SK-N-SH (cell line): ENCODE measurements at regions not wholly inside any gene's neighbourhood (a gene's known extent, or its start where the extent isn't known, plus 50 kb on each side); places are given as distances from the start of the nearest gene placed in this dataset.

Source experiments
- CTCF ChIA-PET: fragments of 300-600, 350-600 bp; formaldehyde crosslinking; extraction: SDS; loops from one replicate; lab custom pipeline; 2021; lab: Yijun Ruan, JAX
- POLR2A ChIA-PET: fragments of 350-600 bp; sonication (Branson Sonifier 250); formaldehyde crosslinking; extraction: SDS; loops from one replicate; lab custom pipeline; 2020; ENCODE audit warnings: antibody characterized with exemption, inconsistent platforms; lab: Yijun Ruan, JAX
- DNase-seq: peaks from one replicate; pipeline ENCODE4 v3.0.0; 2012
- H2AFZ ChIP-seq: fragments of 200-600 bp; sonication (generic); 2 replicates; pipeline ENCODE4 v1.8.1; 2016; ENCODE audit warnings: antibody characterized with exemption, mild to moderate bottlenecking, low read depth
- H3F3A ChIP-seq: fragments of 200-600 bp; sonication (generic); replicated peaks from 2 replicates; pipeline ENCODE3; 2016; ENCODE audit warnings: antibody characterized with exemption, mild to moderate bottlenecking; ENCODE audit not compliant: insufficient read depth
- H3K27ac ChIP-seq, 2 experiments: fragments of 200-500 bp in 1 of 2; fragments of 200-600 bp in 1 of 2; sonication (Bioruptor generic) in 1 of 2; sonication (generic), shearing (Covaris generic) in 1 of 2; 2 replicates each; pipeline versions ENCODE4 v1.5.1 to v1.6.1; 2014 to 2016; ENCODE audit warnings: low read depth in 2 of 2, inconsistent platforms in 1 of 2, low read length in 1 of 2, mild to moderate bottlenecking in 1 of 2, mixed read lengths in 1 of 2
- H3K27me3 ChIP-seq: fragments of 200-600 bp; sonication (generic), shearing (Covaris generic); 2 replicates; pipeline ENCODE4 v1.6.1; 2016; ENCODE audit warnings: mixed run types; ENCODE audit not compliant: insufficient read depth
- H3K36me3 ChIP-seq, 2 experiments: fragments of 200-500 bp in 1 of 2; fragments of 200-600 bp in 1 of 2; sonication (Bioruptor generic) in 1 of 2; sonication (generic) in 1 of 2; replicated peaks in 1 of 2; 2 replicates each; pipeline versions ENCODE3 to v1.5.1; 2014 to 2016; ENCODE audit warnings: low read length in 1 of 2, mild to moderate bottlenecking in 1 of 2; ENCODE audit not compliant: insufficient read depth in 2 of 2, control insufficient read depth in 1 of 2
- H3K4me1 ChIP-seq, 2 experiments: fragments of 200-500 bp in 1 of 2; fragments of 200-600 bp in 1 of 2; sonication (Bioruptor generic) in 1 of 2; sonication (generic), shearing (Covaris generic) in 1 of 2; 2 replicates each; pipeline versions ENCODE4 v1.5.1 to v1.6.1; 2014 to 2016; ENCODE audit warnings: low read depth in 1 of 2, low read length in 1 of 2, mixed run types in 1 of 2; ENCODE audit not compliant: insufficient read depth in 2 of 2, control insufficient read depth in 1 of 2
- H3K4me2 ChIP-seq: fragments of 200-600 bp; sonication (generic), shearing (Covaris generic); 2 replicates; pipeline ENCODE4 v1.6.1; 2017; ENCODE audit warnings: mixed run types
- H3K4me3 ChIP-seq, 2 experiments: fragments of 200-500 bp in 1 of 2; fragments of 200-600 bp in 1 of 2; sonication (Bioruptor generic) in 1 of 2; sonication (generic), shearing (Covaris generic) in 1 of 2; 2 replicates each; pipeline versions ENCODE4 v1.5.1 to v1.8.1; 2014 to 2016; ENCODE audit warnings: low read depth in 2 of 2, inconsistent platforms in 1 of 2, low read length in 1 of 2, mild to moderate bottlenecking in 1 of 2, mixed read lengths in 1 of 2, moderate library complexity in 1 of 2
- H3K79me2 ChIP-seq: fragments of 200-600 bp; sonication (generic); 2 replicates; pipeline ENCODE4 v1.8.1; 2017; ENCODE audit warnings: mild to moderate bottlenecking; ENCODE audit not compliant: insufficient read depth
- H3K9ac ChIP-seq: fragments of 200-600 bp; sonication (generic); 2 replicates; pipeline ENCODE4 v1.6.1; 2017; ENCODE audit warnings: mixed run types
- H3K9me2 ChIP-seq: fragments of 200-600 bp; sonication (generic); 2 replicates; pipeline ENCODE4 v1.6.1; 2017; ENCODE audit warnings: mixed run types
- H3K9me3 ChIP-seq: fragments of 200-600 bp; sonication (generic); 2 replicates; pipeline ENCODE4 v1.6.1; 2017; ENCODE audit warnings: mixed run types, mild to moderate bottlenecking, moderate library complexity
- H4K20me1 ChIP-seq: fragments of 200-600 bp; sonication (generic); 2 replicates; pipeline ENCODE4 v1.6.1; 2017; ENCODE audit warnings: mild to moderate bottlenecking, mixed run types; ENCODE audit not compliant: insufficient read depth
- CHD2 ChIP-seq: fragments of 150-350 bp; IDR thresholded peaks from 2 replicates; pipeline ENCODE4 v1.6.1; 2018; ENCODE audit warnings: low read length; ENCODE audit not compliant: partially characterized antibody
- CTCF ChIP-seq: fragments of 200-600 bp; sonication (generic); IDR thresholded peaks from 2 replicates; pipeline ENCODE4 v1.6.1; 2017; ENCODE audit warnings: antibody characterized with exemption, mild to moderate bottlenecking, moderate library complexity
- EP300 ChIP-seq, 2 experiments: IDR thresholded peaks; 2 replicates each; pipeline versions ENCODE4 v1.4.0 to v1.6.1; 2012; ENCODE audit warnings: borderline replicate concordance in 1 of 2, low read depth in 1 of 2, low read length in 1 of 2
- FOXJ3 ChIP-seq: sonication (generic); formaldehyde crosslinking; IDR thresholded peaks from 2 replicates; pipeline ENCODE4 v1.5.1; 2020; ENCODE audit warnings: mild to moderate bottlenecking, missing genetic modification reagents
- GABPA ChIP-seq: IDR thresholded peaks from 2 replicates; pipeline ENCODE4 v1.4.0; 2012; ENCODE audit warnings: low read depth, mild to moderate bottlenecking
- NFIC ChIP-seq: IDR thresholded peaks from 2 replicates; pipeline ENCODE4 v1.4.0; 2012; ENCODE audit warnings: borderline replicate concordance
- PBX3 ChIP-seq: IDR thresholded peaks from 2 replicates; pipeline ENCODE4; 2012
- RAD21 ChIP-seq: IDR thresholded peaks from 2 replicates; pipeline ENCODE4 v1.6.1; 2012; ENCODE audit warnings: mild to moderate bottlenecking, low read length
- RCOR1 ChIP-seq: fragments of 150-350 bp; IDR thresholded peaks from 2 replicates; pipeline ENCODE4 v1.6.1; 2017; ENCODE audit warnings: antibody characterized with exemption, low read length
- RXRA ChIP-seq: IDR thresholded peaks from 2 replicates; pipeline ENCODE4 v1.4.0; 2012; ENCODE audit warnings: low read depth, mild to moderate bottlenecking, borderline replicate concordance
- TAF1 ChIP-seq: IDR thresholded peaks from 2 replicates; pipeline ENCODE4 v1.6.1; 2012; ENCODE audit warnings: low read depth, mild to moderate bottlenecking, low read length, moderate library complexity, borderline replicate concordance
- USF2 ChIP-seq: fragments of 150-350 bp; IDR thresholded peaks from 2 replicates; pipeline ENCODE4 v1.6.1; 2017; ENCODE audit warnings: antibody characterized with exemption, low read length, low read depth, borderline replicate concordance
- ZBTB33 ChIP-seq: IDR thresholded peaks from 2 replicates; pipeline ENCODE4 v1.4.0; 2012; ENCODE audit warnings: low read depth, borderline replicate concordance
- WGBS: methylation state at CpG from one replicate; pipeline ENCODE4 v1.1.6; 2017; ENCODE audit warnings: low lambda C conversion rate; 5-methylcytosine and 5-hydroxymethylcytosine counted together
- TF ChIP-seq, protein P1 (sequence below): IDR thresholded peaks from 2 replicates; pipeline ENCODE4 v1.6.1; 2012; ENCODE audit warnings: mild to moderate bottlenecking, low read depth, low read length, moderate library complexity

DNA sequence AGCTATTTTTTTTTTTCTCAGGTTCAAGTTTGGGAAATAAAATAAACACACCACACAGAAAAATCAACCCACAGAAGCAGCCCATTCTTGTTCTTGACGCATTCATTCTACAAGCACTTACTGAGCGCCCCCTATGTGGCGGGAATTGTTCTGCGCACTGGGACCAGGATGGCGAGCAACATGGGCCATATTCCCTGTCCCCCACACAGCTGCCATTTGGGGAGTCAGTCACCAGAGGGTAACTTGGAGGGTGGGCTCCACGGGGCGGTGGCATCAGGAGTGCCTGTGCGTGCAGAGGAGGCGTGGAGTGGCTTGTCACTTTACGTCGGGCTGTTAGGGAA lies 185.0 kb upstream of the PDE10A start:
- Histone ChIP-seq H3K79me2 (no peaks in the 10 kb centered on the region), H3K9me3 (no peaks in the 10 kb centered on the region; the same call in 1 of the 2 replicates), H3K36me3 (no peaks in the 10 kb centered on the region), H3K4me3 (no peak overlapping the region), H3K4me1 (no peaks in the 10 kb centered on the region; a peak in 1 of 4 replicates), H3K9me2 (no peaks in the 10 kb centered on the region), H3K4me2 (no peak overlapping the region), H3K9ac (no peak overlapping the region), H3K27me3 (no peaks in the 10 kb centered on the region), H4K20me1 (no peaks in the 10 kb centered on the region), H3F3A (no peaks in the 10 kb centered on the region), H2AFZ (no peak overlapping the region), H3K27ac (no peak overlapping the region)
- POLR2A ChIA-PET: no interaction called here
- TF ChIP-seq CTCF: 0 out of 2 replicates have a peak, but pooled peaks have one; percentile 9
- no peak for TF ChIP-seq TAF1
- CTCF ChIA-PET: interaction anchor here (0.6 to 4.4 kb wide), 4 partner anchors 64 to 421 kb away, joined by 3 to 41 read pairs (median 3); no protein-coding TSS in a partner anchor
- 76% methylated on average over 7 of the region's 11 CpGs for WGBS
- no peak for DNase-seq

GRCh38 chr6:165847407-165848085 lies 184.5 kb upstream of the PDE10A start:
- H3K9ac ChIP-seq: no peak overlapping the region
- 75% methylated on average over 14 of the region's 14 CpGs for WGBS
- H3F3A ChIP-seq: no peaks in the 10 kb centered on the region
- ChIA-PET CTCF (interaction anchor here (0.6 to 4.4 kb wide), 4 partner anchors 63 to 421 kb away, joined by 3 to 41 read pairs (median 3); no protein-coding TSS in a partner anchor), POLR2A (no interaction called here)
- no peaks in the 10 kb centered on the region; a peak in 1 of 4 replicates for H3K4me1 ChIP-seq
- H3K9me3 ChIP-seq: no peaks in the 10 kb centered on the region; the same call in 1 of the 2 replicates
- no peak overlapping the region for H2AFZ ChIP-seq
- no peak overlapping the region for H3K4me3 ChIP-seq
- no peaks in the 10 kb centered on the region for H3K27me3 ChIP-seq
- no peaks in the 10 kb centered on the region for H4K20me1 ChIP-seq
- no peak overlapping the region for H3K4me2 ChIP-seq
- no peak for DNase-seq
- H3K27ac ChIP-seq: no peak overlapping the region
- no peaks in the 10 kb centered on the region for H3K9me2 ChIP-seq
- no peaks in the 10 kb centered on the region for H3K36me3 ChIP-seq
- no peaks in the 10 kb centered on the region for H3K79me2 ChIP-seq
- TF ChIP-seq NFIC (no peak), ZBTB33 (no peak), PBX3 (no peak), GABPA (no peak), CHD2 (no peak), FOXJ3 (CRISPR knock-in tag) (no peak), RCOR1 (no peak), USF2 (no peak), RAD21 (no peak), RXRA (no peak), EP300 (IDR thresholded peaks at IDR 0.05; ENCODE audit: borderline replicate concordance in 1 of 2, low read depth in 1 of 2, low read length in 1 of 2) (no peak)
- TF ChIP-seq, protein P1, sequence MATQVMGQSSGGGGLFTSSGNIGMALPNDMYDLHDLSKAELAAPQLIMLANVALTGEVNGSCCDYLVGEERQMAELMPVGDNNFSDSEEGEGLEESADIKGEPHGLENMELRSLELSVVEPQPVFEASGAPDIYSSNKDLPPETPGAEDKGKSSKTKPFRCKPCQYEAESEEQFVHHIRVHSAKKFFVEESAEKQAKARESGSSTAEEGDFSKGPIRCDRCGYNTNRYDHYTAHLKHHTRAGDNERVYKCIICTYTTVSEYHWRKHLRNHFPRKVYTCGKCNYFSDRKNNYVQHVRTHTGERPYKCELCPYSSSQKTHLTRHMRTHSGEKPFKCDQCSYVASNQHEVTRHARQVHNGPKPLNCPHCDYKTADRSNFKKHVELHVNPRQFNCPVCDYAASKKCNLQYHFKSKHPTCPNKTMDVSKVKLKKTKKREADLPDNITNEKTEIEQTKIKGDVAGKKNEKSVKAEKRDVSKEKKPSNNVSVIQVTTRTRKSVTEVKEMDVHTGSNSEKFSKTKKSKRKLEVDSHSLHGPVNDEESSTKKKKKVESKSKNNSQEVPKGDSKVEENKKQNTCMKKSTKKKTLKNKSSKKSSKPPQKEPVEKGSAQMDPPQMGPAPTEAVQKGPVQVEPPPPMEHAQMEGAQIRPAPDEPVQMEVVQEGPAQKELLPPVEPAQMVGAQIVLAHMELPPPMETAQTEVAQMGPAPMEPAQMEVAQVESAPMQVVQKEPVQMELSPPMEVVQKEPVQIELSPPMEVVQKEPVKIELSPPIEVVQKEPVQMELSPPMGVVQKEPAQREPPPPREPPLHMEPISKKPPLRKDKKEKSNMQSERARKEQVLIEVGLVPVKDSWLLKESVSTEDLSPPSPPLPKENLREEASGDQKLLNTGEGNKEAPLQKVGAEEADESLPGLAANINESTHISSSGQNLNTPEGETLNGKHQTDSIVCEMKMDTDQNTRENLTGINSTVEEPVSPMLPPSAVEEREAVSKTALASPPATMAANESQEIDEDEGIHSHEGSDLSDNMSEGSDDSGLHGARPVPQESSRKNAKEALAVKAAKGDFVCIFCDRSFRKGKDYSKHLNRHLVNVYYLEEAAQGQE: no peak
